ENCODE measurements at regions not wholly inside any gene's neighbourhood (a gene's known extent, or its start where the extent isn't known, plus 50 kb on each side); places are given as distances from the start of the nearest gene placed in this dataset.

GRCh38 chr2:147782141-147782930, 62.5 kb upstream of the ACVR2A start:
- Histone ChIP-seq H3K9ac (no peak overlapping the region), H3K9me3 (ENCODE audit: control insufficient read depth, low read length) (no peaks in the 10 kb centered on the region), H3K36me3 (ENCODE audit: control insufficient read depth, insufficient read depth, low read length) (no peaks in the 10 kb centered on the region), H2AFZ (no peak overlapping the region), H3K27me3 (ENCODE audit: control insufficient read depth, insufficient read depth, low read length) (no peaks in the 10 kb centered on the region), H3K4me1 (no peaks in the 10 kb centered on the region), H3K4me2 (ENCODE audit: low read length) (no peak overlapping the region), H3K27ac (no peak overlapping the region), H3K4me3 (ENCODE audit: low read depth, low read length) (no peak overlapping the region), H3K79me2 (no peaks in the 10 kb centered on the region)
- no peak for TF ChIP-seq CTCF (IDR thresholded peaks at IDR 0.05)

GRCh38 chr2:147779440-147779839, 65.4 kb upstream of the ACVR2A start:
- H3K4me1 ChIP-seq: no peaks in the 10 kb centered on the region
- H3K4me3 ChIP-seq (ENCODE audit: low read depth, low read length): no peak overlapping the region
- no peak overlapping the region for H3K9ac ChIP-seq
- H3K4me2 ChIP-seq (ENCODE audit: low read length): no peak overlapping the region
- no peak for TF ChIP-seq CTCF (IDR thresholded peaks at IDR 0.05)
- H3K79me2 ChIP-seq: no peaks in the 10 kb centered on the region
- H3K9me3 ChIP-seq (ENCODE audit: control insufficient read depth, low read length): no peaks in the 10 kb centered on the region
- H3K36me3 ChIP-seq (ENCODE audit: control insufficient read depth, insufficient read depth, low read length): no peaks in the 10 kb centered on the region
- no peak overlapping the region for H2AFZ ChIP-seq
- H3K27me3 ChIP-seq (ENCODE audit: control insufficient read depth, insufficient read depth, low read length): no peaks in the 10 kb centered on the region
- H3K27ac ChIP-seq: no peak overlapping the region

GRCh38 chr2:147777394-147777793, 67.4 kb upstream of the ACVR2A start:
- no peak overlapping the region for H3K4me2 ChIP-seq (ENCODE audit: low read length)
- no peak overlapping the region for H3K9ac ChIP-seq
- H3K36me3 ChIP-seq (ENCODE audit: control insufficient read depth, insufficient read depth, low read length): no peaks in the 10 kb centered on the region
- H3K9me3 ChIP-seq (ENCODE audit: control insufficient read depth, low read length): no peaks in the 10 kb centered on the region
- no peak for TF ChIP-seq CTCF (IDR thresholded peaks at IDR 0.05)
- H3K4me3 ChIP-seq (ENCODE audit: low read depth, low read length): no peak overlapping the region
- H3K27me3 ChIP-seq (ENCODE audit: control insufficient read depth, insufficient read depth, low read length): no peaks in the 10 kb centered on the region
- no peaks in the 10 kb centered on the region for H3K4me1 ChIP-seq
- no peak overlapping the region for H2AFZ ChIP-seq
- H3K79me2 ChIP-seq: no peaks in the 10 kb centered on the region
- no peak overlapping the region for H3K27ac ChIP-seq

- no peak for TF ChIP-seq CTCF (IDR thresholded peaks at IDR 0.05)
- Histone ChIP-seq H3K36me3 (ENCODE audit: control insufficient read depth, insufficient read depth, low read length) (no peaks in the 10 kb centered on the region), H3K4me2 (ENCODE audit: low read length) (no peak overlapping the region), H3K27me3 (ENCODE audit: control insufficient read depth, insufficient read depth, low read length) (no peaks in the 10 kb centered on the region), H3K79me2 (no peaks in the 10 kb centered on the region), H2AFZ (no peak overlapping the region), H3K27ac (no peak overlapping the region), H3K4me3 (ENCODE audit: low read depth, low read length) (no peak overlapping the region), H3K4me1 (no peaks in the 10 kb centered on the region), H3K9ac (no peak overlapping the region), H3K9me3 (ENCODE audit: control insufficient read depth, low read length) (no peaks in the 10 kb centered on the region)
These were observed 70.0 kb upstream of the ACVR2A start for GRCh38 chr2:147774805-147775204.

- Histone ChIP-seq H3K27me3 (ENCODE audit: control insufficient read depth, insufficient read depth, low read length) (no peaks in the 10 kb centered on the region), H3K9ac (no peak overlapping the region), H3K27ac (no peak overlapping the region), H2AFZ (no peak overlapping the region), H3K4me2 (ENCODE audit: low read length) (no peak overlapping the region), H3K4me3 (ENCODE audit: low read depth, low read length) (no peak overlapping the region), H3K4me1 (no peaks in the 10 kb centered on the region), H3K36me3 (ENCODE audit: control insufficient read depth, insufficient read depth, low read length) (no peaks in the 10 kb centered on the region), H3K79me2 (no peaks in the 10 kb centered on the region), H3K9me3 (ENCODE audit: control insufficient read depth, low read length) (no peaks in the 10 kb centered on the region)
- TF ChIP-seq CTCF (IDR thresholded peaks at IDR 0.05): no peak
These were observed 71.3 kb upstream of the ACVR2A start for GRCh38 chr2:147773479-147773878.

Data from parathyroid adenoma (tissue), 2 donors.